NCI-H1694 treated with DMSO at 0.1 percent for 48 hours (cell line): ENCODE measurements at regions not wholly inside any gene's neighbourhood (a gene's known extent, or its start where the extent isn't known, plus 50 kb on each side); places are given as distances from the start of the nearest gene placed in this dataset.
A peak's percentile ranks its signal among the peaks of the same experiment; 100 is the strongest.

Experiments
- DNase-seq: peaks from one replicate; lab custom pipeline; 2025; lab: John Stamatoyannopoulos, UW

- DNase-seq: no peak
These were observed 273.1 kb downstream of the TTLL7 start for GRCh38 chr1:83725735-83726360.

- DNase-seq: no peak
These were observed 280.6 kb downstream of the TTLL7 start for GRCh38 chr1:83718338-83718737.

GRCh38 chr1:83717785-83718184 is 281.1 kb downstream of the TTLL7 start:
- DNase-seq: no peak

GRCh38 chr1:83716641-83717040 is 282.3 kb downstream of the TTLL7 start:
- no peak for DNase-seq

GRCh38 chr1:83715550-83715949 is 283.4 kb downstream of the TTLL7 start:
- no peak for DNase-seq

GRCh38 chr1:83709662-83710061 is 289.3 kb downstream of the TTLL7 start:
- DNase-seq: no peak

GRCh38 chr1:83706354-83706938 is 292.5 kb downstream of the TTLL7 start:
- no peak for DNase-seq

- no peak for DNase-seq
These were observed 293.8 kb downstream of the TTLL7 start for GRCh38 chr1:83705091-83705490.

GRCh38 chr1:83704350-83704749 is 294.6 kb downstream of the TTLL7 start:
- DNase-seq: no peak

- no peak for DNase-seq
These were observed 296.6 kb downstream of the TTLL7 start for GRCh38 chr1:83702356-83702755.

GRCh38 chr1:83701355-83701754 is 297.6 kb downstream of the TTLL7 start:
- DNase-seq: no peak

- DNase-seq: no peak
These were observed 300.3 kb downstream of the TTLL7 start for GRCh38 chr1:83698644-83699043.

GRCh38 chr1:83697961-83698360 is 301.0 kb downstream of the TTLL7 start:
- no peak for DNase-seq

- DNase-seq: no peak
These were observed 301.7 kb downstream of the TTLL7 start for GRCh38 chr1:83697220-83697619.

- DNase-seq: no peak
These were observed 304.5 kb downstream of the TTLL7 start for GRCh38 chr1:83694449-83694848.

- peak; percentile 21 for DNase-seq
These were observed 305.4 kb downstream of the TTLL7 start for GRCh38 chr1:83693427-83694126.

GRCh38 chr1:83692524-83693381 is 306.2 kb downstream of the TTLL7 start:
- peak; percentile 13 for DNase-seq

- DNase-seq: no peak
These were observed 306.9 kb downstream of the TTLL7 start for GRCh38 chr1:83691953-83692500.

GRCh38 chr1:83689921-83690868 is 308.7 kb downstream of the TTLL7 start:
- DNase-seq: no peak

GRCh38 chr1:83682132-83682531 is 316.8 kb downstream of the TTLL7 start:
- DNase-seq: no peak

- no peak for DNase-seq
These were observed 322.8 kb downstream of the TTLL7 start for GRCh38 chr1:83676106-83676505.
